HG03342 (cell line): ENCODE measurements at regions not wholly inside any gene's neighbourhood (a gene's known extent, or its start where the extent isn't known, plus 50 kb on each side); places are given as distances from the start of the nearest gene placed in this dataset.

Experiments
- ATAC-seq: cut with Tn5 transposase; IDR thresholded peaks from one replicate; pipeline ENCODE4 v1.9.1; 2021; ENCODE audit warnings: mild to moderate bottlenecking, moderate library complexity; ENCODE audit not compliant: unreplicated experiment

- no peak for ATAC-seq
Observed at GRCh38 chrX:69085151-69085550, 80.1 kb downstream of the PJA1 start.

DNA sequence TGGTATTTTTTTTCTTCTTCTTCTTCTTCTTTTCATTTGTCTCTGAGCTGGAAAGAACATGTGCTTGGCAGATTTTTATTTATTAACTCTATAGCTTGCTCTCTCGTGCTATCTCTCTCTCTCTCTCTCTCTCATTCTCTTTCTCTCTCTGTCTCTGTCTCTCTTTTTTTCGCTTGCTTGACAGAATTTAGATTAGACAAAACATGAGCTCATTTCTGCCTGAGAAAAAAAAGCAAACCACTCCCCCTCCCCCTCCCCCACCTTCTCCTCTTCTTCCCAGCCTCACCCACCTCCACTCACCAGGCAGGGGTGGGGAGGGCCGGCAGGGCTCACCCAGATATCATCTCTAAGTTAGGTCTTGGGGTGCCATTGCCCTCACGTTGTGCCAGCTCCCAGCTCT lies 81.5 kb downstream of the PJA1 start:
- ATAC-seq, result no peak

DNA sequence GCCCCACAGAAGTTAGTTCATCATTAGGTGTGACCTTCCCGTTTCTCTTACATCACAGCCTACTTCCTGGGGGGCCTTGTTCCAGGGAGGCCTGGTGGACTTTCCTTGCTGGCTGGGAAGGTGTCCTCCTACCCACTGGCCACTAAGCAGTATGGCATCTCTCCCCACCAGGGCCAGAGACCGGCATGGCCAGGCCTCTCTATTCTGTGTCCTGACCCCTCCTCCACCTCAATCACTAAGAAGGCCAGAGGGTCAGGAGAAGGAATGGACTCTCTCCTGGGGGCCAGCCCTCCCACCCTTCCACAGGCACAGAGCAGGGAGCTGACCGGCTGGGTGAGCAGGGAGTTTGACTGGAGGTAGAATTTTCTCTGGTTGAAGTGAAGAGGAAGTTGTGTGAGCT lies 81.9 kb downstream of the PJA1 start:
- no peak for ATAC-seq

DNA sequence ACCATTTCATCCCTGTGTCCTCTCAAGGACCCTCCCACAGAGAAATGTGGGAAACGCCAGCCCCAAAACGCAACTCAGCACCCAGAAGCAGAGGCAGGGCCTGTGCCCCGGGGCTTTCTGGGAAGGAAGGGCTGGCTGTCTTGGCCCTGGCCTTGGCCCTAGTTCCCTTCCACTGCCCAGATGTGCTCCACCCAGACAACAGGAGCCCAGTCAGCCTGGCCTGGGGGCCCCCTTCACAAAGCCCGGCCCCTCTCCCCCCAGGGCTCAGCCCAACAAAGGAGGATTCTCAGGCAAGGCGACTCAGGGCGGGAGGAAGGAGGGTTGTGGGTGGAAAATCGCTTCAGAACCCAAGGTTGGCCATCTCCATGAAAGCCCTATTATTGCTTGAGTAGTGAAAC lies 82.5 kb downstream of the PJA1 start:
- ATAC-seq, result no peak

- ATAC-seq, result no peak
Observed at GRCh38 chrX:69082055-69082752, 83.0 kb downstream of the PJA1 start.

GRCh38 chrX:69080855-69081465 lies 84.3 kb downstream of the PJA1 start:
- ATAC-seq, result no peak

- no peak for ATAC-seq
Observed at GRCh38 chrX:69079268-69079667, 86.0 kb downstream of the PJA1 start.

DNA sequence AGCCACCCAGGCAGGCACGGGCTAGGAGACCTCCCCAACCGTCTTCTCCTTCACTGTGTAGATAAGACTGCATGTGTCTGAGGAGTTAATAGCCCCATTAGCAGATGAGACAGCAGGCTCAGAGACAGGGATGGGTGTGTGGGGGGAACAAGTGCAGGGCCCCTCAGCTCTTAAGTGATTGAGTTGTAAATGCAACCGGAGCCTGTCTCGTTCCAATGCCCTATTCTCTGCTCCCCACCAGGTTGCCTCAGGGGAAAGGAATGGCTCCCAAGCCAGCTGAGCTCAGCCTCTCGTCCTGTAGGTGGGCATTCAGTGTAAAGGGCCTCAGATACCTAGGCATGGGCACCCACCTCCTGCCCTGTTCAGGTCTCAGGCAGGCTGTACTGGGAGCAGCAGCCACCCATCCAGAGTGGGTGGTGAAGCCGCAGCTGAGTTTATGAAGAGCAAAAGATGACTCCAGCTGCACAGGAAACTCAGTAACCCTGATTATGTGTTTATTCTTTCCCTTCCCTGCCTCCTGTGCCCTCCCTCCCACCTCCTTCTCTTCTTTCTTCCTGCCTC lies 87.3 kb downstream of the PJA1 start:
- no peak for ATAC-seq

DNA sequence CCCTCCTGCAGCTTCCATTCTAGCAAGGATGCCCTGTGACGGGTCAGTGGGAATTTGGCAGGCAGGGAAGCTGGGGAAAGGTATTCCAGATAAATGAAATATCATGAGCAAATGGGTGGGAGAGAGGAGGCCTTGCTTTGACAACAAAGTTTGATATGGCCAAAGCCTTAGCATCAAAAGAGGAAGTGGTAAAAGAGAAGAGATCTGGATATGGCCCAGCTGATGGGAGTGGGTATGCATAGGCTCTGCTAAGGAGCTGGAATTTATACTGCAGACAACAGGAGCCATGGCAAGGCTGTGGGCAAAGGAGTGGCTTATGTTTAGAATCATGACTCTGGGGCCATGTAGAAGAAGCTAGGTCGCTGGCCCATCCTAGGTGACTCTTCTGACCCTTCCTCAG lies 89.2 kb downstream of the PJA1 start:
- ATAC-seq, result no peak

DNA sequence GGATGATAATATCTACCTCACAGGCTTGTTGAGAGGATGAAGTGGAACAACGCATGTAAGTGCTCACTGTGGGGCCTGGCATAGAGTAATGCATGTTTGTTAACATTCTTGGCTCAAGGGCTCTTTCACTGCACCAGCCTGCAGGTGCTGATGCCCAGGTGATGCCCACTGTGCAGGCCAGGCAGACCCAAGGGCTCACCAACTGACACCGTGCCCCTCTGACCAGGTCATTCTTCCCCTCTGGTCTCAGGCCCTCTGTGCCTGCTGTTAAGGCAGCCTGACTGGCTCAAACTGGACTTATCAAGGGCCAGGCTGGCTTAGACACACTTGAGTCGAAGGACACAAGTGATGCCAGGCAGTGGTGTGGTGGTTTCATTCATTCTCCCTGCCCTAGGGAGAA lies 90.5 kb downstream of the PJA1 start:
- ATAC-seq, result no peak

DNA sequence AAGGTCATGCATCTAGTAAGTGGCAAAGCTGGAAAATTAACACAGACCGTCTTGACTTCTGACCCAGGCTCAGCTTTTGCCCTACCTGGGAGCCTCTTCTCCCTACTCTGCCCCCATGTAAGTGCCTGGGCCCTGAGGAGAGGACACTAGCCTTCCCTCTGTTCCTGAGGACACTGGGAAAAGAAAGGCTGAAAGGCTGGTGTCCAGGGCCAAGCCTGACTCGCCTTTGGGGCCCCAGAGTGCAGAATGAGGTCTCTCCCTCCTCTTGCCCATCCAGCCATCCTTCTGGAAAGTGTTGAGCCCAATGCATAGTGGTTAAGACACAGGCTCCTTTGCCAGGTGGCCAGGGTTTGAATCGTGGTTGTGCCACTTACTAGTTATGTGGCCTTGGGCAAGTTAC lies 91.5 kb downstream of the PJA1 start:
- ATAC-seq, result no peak

DNA sequence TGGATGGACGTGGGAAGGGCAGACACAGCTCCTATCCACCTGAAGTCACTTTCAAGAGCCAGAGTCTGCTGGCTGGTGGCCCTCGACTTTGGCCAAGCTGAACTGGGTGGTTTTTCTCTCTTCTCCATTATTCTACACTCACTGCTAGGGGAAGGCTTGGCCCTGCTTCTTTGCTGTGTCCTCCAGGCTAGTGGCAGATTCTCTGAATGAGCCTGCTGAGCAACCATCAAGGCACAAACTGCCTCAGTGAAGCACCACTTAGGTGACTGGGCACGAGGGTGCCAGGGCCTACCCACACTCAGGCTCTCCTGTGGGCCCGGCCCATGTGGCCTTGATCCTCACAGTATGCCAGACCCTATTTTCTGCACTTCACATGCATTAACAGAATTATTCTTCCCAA lies 92.0 kb downstream of the PJA1 start:
- ATAC-seq, result no peak

DNA sequence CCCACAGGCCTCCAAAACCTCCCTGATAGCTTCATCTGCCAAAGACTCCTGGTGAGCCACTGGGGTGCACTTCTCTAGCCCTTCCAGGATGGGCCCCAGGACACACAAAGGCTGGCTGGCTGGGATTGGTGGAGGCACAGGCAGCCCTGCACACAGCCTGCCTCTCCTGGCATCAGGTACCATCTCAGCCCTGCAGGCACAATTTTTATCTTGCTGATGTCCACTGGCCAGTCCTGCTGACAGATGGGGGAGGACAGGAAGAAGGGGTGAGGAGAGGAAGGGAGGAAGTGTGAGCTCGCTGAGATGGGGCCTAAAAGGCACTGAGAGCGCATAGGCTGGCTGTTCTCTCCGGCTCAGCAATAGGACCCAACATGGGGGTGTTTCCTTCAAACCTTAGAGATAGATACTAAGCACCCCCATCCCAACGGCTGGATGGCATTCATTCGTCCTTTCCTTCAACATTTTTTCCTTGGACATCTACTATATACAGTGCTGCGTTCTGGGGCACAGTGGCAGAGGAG lies 92.7 kb downstream of the PJA1 start:
- ATAC-seq, result no peak

DNA sequence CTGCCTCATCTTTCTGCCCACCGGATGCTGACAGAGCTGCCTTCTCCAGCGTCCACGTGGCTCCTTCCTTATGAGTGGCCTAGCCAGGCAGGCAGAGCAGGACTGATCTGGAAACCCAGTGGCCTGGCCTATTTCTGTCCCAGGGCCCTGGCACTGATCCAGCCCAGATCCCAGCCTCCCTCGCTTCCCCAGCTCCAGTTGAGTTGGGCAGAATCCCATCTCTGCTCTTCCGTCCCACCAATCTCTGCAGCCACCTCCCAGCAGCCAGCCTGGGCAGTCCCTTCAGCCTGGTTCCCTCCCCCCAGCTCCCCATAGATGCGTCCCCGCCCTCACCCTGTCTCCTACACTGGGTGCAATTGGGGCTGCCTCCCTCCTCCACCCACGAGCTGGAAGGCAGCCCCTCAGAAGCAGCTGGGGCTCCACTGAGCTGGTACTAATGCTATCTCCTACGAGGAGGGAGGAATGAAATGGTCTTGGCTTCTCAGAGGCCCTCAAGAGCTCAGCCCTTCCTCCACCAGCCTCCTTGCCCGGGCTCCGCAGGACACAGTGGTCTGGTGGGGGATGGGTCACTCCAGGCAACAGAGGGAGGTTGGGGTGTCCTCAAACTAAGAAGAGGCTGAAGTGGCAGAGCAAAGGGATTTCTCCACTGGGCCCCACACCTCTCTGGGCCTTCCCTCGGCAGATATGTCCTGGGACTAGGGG lies 94.2 kb downstream of the PJA1 start:
- ATAC-seq, result no peak

GRCh38 chrX:69069876-69070275 lies 95.4 kb downstream of the PJA1 start:
- no peak for ATAC-seq

- ATAC-seq, result no peak
Observed at GRCh38 chrX:69069086-69069445, 96.2 kb downstream of the PJA1 start.

DNA sequence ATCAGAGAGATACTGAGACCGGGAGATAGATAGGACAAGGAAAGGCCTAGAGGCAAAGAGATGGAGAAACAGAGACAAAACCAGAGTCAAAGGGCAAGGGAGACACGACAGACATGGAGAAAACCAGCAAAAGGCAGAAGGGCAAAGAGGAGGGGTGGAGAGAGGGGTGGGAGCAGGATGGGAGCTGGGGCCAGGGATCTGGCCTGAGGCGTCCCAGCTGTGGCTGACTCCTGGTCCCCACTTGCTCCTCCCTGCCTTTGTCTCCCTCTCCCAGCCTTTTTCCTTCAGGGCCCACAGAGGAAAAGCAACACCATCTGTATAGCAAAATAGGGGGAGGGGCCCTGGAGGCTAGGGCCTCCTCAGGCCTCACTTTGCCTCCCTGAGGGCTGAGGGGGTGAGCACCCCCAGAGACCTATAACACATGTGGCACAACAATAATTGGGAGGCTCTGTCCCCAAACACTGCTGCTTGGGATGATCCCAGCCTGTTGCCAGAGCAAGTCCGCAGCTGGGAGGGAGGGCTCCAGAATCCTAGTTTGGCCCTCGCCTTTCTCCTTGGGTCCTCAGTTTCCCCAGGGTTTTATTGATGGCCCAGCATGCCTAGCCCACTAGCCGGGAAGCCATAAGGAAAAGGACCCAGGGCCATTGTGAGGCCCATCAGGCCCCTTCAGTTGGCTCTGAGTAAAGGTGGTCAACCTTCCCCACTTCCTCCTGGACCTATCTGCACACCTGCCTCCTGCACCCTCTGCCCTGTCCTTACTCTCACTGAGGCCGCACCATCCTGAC lies 96.8 kb downstream of the PJA1 start:
- no peak for ATAC-seq

DNA sequence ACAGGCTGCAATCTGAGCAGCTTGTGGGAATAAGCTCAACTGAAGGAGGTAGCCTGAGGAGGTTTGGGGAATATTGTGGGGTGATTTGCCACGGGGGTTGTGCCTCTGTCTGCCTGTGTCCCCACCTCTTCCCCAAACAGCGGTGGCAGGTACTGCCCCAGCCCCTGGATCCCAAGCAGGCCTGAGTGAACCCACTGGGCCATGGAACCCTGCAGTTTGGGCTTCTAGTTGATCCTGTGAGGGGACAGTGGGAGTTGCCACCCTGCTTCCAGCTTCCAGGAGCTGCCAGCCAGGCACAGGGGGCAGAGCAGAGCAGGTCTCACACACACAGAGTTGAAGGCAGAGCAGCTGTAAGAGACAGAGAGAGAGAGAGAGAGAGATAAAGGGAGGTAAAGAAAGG lies 97.4 kb downstream of the PJA1 start:
- ATAC-seq, result no peak

- ATAC-seq, result no peak
Observed at GRCh38 chrX:69066966-69067525, 98.2 kb downstream of the PJA1 start.

- no peak for ATAC-seq
Observed at GRCh38 chrX:69066021-69066757, 99.1 kb downstream of the PJA1 start.
